NCI-H146 treated with DMSO at 0.1 percent for 48 hours (cell line): ENCODE measurements at regions not wholly inside any gene's neighbourhood (a gene's known extent, or its start where the extent isn't known, plus 50 kb on each side); places are given as distances from the start of the nearest gene placed in this dataset.
"Not testable (repeated sequence)": the region's sequence is repeated elsewhere in the genome, so short reads cannot be mapped to it uniquely, and the experiment has no call there.

Experiments used
- DNase-seq: peaks from one replicate; lab custom pipeline; 2025; ENCODE audit not compliant: unreplicated experiment; lab: John Stamatoyannopoulos, UW

DNA sequence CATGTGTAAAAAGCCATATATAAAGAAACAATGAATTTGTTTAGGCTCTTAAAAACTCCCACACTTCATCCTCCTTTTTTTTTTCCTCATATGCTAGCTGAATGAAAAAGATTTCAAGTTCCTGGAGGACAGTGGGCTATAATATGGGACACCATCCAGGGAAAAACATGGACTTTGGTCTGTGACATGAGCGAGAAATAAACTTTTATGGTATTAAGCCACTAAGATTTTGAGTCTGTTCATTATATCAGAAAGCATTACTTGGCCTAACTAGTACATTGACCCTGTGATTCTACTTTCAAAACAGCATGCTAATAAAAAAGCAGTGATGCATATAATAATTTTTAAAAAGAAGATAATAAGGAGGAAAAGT lies 392.3 kb upstream of the CAMK1G start:
- DNase-seq, result no peak

DNA sequence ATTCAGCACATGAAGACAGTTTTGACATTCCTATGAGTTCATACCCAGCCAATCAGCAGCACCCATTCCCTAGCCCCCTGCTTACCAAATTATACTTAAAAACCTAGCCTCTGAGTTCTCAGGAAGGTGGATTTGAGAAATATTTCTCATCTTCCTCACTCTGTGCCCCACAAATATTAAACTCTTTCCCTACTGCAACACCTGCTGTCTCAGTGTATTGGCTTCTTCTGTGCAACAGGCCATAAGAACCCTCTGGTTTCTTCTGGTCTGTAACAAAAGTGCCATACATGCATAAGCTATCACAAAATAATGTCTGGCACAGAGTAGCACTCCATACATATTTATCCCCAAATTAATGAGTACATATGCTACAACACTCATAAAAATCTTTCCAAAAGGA lies 387.4 kb upstream of the CAMK1G start:
- DNase-seq, result no peak

DNA sequence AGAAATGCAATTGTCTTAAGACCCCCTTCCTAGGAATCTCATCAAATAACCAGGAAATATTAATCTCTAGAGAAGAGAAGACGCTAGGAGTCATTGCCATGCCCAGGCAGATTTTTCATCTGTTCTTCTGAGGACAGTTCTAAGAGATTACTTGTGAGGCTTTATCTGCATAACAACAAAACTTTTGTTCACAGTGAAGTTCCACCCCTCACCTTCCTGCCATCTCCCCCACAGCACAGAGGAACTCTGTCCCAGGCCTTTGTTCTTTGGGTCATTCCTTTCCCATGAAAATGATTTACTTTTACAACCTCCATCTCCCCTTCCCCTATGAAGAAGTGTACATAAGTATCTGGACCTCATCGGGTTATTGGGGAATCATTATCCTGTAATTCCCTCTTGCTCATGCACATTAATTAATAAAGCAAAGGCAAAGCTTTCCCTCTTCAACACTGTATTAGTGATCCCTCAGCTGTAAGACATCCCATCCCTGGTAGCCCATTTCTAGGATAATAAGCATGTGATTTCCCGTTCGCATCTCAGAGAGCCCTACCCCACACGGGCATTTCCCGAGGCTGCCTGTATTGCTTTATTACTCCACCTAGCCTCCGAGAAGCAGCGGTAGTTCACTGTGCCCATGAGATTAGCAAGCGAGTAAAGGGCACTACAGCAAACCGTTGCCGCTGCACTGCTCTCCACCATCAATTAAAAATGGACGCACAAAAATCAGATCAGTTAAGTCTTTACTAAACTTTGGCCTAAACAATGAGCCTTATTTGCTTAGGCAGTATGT lies 384.4 kb upstream of the CAMK1G start:
- no peak for DNase-seq

DNA sequence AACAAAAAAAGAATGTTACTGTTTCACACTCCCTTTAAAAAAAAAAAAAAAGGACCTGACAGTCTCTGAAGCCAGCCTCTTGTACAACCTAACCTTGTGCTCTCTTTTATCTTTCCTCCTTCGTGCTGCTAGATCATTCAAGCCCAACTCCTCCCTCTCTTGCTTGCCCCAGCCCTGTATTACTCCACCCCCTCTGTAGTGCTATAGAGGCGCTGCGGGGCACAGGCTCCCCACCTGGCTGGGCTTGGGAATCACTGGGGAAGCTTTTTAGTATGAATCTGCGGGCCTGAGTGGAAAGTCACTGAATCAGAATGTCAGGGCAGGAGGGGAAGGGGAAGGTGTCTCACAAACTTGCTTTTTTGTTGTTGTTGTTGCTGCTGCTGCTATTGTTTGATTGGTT lies 383.7 kb upstream of the CAMK1G start:
- no peak for DNase-seq

DNA sequence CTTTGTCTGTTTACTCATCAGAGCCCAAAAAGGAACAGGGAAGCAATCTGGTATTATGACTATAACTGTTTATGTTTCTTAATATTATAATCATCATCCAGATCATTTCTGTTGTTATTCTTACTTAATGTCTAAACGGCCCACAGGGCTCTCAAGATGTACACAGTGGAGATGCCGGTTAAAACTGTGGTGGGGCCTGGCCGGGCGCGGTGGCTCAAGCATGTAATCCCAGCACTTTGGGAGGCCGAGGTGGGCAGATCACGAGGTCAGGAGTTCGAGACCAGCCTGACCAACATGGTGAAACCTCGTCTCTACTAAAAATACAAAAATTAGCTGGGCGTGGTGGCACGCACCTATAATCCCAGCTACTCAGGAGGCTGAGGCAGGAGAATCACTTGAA lies 381.2 kb upstream of the CAMK1G start:
- not testable (repeated sequence) for DNase-seq

DNA sequence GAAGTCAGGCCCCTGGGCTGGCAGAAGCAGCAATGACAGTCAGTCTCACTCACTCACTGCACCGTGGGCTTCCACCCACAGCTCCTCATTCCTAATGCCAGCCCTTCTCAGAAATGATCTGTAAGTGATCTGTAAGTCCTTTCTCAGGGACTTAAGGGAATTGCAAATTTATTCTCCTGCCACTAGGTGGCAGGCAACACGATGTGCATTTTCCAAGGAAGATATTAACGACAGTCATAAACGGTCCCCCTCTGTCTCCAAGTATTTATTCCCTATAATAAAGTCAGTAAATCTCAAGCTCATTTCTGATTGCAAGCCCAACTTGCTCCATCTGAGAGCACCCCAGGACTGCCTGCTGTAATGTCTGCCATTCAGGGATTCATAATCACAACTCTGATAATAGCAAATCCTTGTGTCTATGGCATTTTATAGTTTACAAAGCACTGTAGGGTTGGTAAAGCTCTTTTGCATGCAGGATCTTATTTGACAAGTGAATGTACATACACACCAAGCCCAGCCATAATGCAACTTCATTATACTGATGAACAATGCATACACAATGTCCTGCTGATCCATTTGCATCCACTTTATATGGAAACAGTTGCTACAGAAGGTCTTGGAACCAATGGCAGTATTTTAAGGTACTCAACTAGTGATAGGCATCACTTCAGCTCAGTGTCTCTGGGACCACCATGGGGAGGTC lies 380.5 kb upstream of the CAMK1G start:
- DNase-seq, result peak; percentile 42

DNA sequence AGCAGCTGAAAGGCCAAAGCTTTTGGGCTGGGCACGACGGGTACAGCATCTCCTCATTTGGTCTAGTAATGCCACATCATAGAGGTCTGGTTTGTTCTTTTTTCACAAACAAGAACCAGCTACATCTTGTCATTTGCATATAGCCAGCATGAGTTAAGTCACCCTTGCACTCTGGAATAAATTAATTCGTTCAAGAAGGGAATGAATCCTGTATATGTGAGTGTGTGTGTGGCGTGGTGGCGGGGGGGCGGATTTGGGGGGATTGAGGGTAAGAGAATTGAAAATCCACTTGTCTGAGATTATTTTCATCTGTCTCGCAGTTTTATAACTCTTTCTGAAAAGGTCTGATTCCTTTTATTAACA lies 380.0 kb upstream of the CAMK1G start:
- no peak for DNase-seq

DNA sequence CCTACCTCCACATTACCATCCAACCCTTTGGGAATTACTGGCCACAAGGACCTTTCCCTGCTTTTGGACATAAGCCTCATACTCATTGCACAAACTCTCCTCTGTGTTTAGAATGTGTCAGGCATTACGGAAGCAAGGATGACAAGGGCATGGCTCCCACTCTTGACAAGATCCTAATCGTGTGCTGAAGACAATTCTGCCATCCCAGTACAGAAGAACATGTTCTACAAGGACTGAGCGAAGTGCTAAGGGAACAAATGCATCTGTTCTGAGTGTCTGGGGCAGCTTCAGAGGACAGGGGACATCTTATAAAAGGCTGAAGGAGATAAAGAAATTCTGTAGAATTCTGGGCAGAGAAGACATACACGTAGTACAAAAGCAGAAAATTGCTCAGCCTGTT lies 378.5 kb upstream of the CAMK1G start:
- DNase-seq, result no peak

DNA sequence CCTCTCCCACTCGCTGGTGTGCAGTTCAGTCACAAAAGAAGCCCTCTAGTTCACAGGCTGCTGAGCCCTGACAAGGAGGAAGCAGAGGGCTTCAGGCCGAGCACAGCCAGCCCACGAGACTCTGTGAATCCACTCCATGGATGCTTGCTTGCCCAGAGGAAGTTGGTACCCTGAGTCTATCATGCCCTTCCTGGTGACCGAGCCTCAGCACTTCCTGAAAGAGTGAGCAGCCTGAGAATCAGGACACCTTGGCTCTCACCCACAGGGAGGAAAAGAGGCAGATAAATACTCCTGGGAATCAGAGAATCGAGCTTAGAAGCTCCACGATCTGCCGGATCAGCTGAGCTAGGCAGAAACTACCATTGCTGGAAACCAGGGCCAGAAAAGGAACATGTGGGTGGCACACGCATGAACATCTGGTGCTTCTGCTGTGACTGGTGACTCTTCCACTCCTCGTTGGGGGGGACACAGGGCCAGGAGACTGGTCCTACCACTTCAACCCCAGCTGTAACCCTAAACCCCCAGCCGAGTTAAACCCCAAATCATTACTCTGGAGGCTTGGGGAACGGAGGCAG lies 376.3 kb upstream of the CAMK1G start:
- no peak for DNase-seq

DNA sequence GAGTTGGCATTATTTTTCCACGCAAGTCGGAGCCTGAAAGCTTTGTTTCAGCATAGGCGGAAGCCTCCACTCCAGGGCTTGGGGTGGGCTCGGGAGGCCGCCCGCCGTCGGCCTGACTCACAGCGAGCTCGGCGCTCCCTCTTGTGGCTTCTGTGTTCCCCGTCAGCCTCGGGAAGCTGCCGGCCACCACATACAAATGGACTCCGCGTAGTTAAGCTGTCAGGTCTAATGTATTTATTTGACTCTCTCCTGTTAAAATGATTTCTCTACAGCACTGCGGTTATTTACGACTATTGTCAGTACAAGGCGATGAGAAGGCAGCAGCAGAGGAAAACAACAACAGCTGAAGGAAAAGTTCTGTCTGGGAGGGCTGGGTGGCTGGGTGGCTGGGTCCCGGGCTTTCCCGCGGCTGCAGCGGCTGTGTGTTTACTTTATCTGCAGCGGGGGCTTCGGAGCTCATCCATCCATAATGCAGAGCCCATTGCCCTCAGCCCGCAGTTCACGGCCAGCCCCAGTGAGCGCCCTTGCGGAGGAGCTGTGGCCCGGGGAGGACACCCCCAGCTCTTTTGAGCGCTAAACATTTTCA lies 375.7 kb upstream of the CAMK1G start:
- DNase-seq, result peak; percentile 43

DNA sequence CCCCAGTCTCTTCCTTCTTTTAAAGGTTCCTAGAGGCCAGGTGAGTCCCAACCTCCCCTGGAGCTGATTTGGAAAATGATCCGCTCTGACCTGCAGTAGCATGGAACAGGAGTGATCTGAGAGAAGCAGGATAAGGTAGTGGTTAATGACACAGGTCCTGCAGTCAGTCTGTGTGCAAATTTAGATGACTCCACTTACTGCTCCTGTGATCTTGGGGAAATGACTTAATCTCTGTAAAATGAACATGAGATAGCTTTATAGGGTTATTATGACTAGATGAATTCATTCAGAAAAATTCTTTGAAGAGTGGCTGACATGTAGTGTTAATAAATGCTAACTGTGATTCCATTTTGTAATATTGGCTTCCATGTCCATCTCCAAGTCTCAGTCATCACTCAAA lies 374.9 kb upstream of the CAMK1G start:
- no peak for DNase-seq

DNA sequence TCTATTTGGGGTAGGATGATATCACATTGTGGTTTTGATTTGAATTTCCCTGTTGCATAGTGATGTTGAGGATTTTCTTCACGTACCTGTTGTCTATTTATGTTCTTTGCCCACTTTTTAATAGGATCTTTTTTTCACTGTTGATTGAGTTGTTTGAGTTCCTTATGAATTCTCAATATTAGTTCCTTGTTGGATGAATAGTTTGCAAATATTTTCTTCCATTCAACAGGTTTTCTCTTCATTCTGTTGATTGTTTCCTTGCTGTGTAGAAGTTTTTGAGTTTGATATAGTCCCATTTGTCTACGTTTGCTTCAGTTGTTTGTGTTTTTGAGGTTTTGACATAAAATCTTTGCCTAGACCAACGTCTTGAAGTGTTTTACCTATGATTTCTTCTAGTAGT lies 369.5 kb upstream of the CAMK1G start:
- no peak for DNase-seq

DNA sequence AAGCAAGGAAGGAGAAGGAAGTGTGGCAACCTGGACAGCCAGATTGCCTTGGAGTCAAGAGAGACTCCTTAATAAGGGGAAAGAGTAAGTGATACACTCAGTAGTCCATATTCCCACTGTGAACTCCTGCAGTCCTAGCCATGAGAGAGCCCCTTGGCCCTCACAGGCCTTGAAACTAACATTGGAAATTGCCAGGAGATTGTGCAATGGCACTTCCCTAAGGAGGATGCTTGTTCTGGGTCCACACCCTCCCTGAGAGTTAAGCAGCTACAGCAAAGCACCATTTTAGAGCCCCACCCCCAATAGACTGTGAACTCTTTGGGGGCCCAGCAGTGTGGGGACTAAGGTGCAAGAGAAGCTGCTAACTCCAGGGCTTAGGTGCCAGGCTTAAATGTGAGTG lies 367.7 kb upstream of the CAMK1G start:
- no peak for DNase-seq

DNA sequence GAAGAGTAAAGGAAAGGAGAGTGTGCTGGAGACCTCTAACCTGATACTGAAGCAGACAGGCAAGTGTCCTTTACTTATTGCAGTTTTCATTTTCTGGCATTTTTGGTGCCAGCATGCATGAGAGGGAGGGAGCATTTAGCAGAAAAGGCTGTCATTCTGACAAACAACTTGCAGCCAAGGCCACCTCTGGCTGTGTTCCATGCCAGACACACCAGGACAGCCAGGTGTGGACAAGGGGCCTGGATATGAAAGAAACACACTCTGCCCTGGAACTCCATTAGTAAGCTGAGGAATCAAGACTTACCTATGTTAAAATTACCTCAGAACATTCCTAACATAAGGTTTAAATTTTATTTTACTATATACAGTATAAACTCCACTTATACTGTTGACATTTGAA lies 365.4 kb upstream of the CAMK1G start:
- DNase-seq, result no peak

DNA sequence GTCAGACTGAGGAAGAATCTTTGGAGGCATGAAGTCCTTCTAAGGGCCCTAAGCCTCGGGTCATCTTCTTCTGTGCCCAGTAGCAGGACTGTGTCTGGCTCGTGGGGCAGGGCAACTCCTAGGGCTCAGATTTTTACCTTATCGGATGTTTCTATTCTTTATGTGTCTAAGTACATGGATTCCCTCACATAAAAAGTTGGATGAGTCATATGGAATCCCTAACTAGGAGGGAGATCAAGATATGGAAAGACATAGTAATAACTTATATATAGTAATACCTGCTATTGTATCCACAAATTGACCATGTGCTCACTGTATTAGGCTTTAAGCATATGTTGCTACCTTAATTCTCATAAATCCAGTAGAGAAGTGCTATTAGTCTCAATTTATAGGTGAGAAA lies 364.5 kb upstream of the CAMK1G start:
- DNase-seq, result no peak

DNA sequence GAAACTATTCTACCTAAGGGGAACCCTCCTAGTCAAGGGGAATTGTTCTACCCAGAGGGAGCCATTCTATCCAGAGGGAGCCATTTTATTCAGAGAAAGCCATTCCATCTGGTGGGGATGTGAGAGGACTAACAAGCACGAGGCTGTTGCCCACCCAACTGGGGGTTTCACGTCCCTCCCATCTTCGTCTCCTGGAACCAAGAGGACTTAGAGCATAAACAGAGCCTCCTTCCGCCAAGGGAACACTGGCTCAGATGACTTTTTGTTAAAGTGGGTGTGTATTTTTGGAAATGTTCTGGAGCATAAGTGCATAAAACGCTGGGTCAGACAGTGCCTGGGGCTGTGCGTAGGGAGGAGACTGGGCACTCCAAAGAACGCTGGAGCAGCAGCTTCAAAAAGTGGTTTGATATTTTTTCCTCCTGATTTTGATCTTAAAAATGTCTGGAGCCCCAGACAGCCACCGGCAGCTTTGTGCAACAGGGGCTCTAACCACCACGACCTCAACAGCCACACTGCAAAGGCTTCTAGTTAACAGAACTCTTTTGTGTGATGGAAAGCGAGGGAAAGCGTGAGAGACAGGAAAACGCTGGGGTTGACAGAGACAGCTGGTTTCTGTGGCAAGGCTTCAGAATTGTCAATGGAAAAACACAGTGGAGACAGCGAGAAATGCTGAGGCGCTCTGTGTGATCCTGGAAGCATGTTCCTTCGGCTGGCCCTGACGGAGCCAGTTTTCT lies 363.6 kb upstream of the CAMK1G start:
- no peak for DNase-seq

DNA sequence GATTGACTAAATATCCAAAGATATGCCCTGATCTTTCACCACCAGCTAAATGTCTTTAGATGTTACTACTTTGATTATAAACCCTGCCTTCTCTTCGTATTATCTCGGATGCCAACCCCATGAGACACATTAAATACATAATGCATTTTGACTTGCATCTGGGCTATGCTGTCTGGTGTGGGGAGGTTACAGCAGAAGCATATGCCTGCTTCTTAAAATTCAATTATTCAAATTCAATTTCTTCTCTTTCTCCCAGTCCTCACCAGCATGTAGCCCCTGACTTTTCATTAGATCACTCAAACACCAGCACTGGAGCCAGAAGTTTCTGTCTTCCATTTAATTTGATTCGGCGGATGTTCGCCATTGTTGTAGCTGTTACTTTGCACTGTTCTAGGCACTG lies 360.7 kb upstream of the CAMK1G start:
- DNase-seq, result no peak

DNA sequence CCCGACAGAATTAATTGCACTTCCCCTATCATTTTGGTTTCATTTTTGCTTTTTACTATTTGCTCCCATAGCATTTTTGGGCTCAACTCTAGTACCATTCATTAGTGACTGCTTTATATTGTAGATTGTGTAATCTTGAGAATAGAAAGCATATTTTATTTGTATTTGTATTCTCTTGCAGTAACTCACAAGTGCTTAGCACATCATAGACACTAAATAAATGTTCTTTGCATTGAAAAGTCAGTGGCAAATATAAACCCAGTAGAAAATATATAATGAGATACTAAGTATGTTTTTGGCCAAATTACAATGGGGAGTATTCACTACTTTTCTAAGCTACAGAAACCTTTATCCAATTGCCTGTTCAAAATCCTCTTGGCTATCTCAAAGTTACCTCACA lies 359.7 kb upstream of the CAMK1G start:
- no peak for DNase-seq

DNA sequence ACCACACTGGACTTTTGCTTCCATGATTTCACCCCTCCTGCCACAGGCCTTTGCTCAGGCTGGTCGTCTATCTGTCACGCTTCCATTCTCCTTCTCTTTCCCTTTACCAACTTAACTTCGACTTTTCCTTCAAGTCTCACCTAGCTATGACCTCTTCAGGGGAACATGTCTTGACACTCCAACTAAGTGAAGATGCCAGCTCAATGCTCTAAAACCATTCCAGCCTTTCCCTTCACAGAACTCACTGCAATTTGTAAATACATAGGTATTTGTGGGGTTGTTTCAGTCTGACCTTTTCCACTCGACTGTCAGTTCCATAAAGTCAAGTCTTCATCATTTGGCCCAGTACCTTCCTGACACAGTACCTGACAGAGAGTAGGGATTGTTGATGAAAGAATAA lies 358.6 kb upstream of the CAMK1G start:
- DNase-seq, result no peak

DNA sequence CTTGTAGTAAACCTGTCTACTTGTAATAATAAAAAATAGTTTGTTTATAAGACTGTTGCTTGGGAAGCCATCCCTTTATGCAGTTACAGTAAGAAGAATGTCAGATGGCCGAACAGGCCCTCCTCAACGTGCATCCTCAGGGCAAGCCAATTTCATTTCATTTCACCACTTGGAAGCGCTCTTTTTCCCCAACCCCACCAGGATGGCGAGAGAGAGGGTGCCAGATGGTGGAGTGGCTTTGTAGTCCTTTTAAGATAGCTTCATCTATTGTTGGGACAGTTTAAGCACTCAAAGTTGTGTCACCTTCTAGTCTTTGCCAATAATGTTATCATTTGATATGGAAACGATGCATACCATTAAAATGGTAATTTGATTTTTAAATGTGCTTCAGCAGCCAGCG lies 356.3 kb upstream of the CAMK1G start:
- DNase-seq, result no peak

DNA sequence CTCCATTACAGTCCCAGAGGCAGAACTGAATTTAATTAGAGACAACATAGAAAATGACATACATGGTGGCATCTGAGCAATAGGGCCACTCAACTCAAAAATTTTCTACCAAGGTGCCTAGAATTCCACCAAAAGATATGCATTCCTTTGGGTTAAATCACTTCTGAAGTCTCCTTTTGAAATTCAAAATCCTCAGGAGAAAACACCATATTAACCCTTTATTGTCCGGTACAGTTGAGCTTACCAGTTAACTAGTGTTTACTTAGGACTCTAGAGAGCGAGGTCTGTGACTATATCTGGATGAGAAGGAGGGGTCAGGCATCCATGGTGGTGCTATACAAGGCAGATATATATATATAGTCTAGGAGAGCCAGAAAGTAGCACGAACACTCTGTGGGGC lies 355.6 kb upstream of the CAMK1G start:
- DNase-seq, result no peak
